Stimulated activated effector memory CD8-positive, alpha-beta T cell treated with anti-CD3 and anti-CD28 coated beads, Interleukin-12 subunit alpha, Interleukin-12 subunit beta, amount 100 ng/mL, for 72 hours (primary cell): ENCODE measurements at regions not wholly inside any gene's neighbourhood (a gene's known extent, or its start where the extent isn't known, plus 50 kb on each side); places are given as distances from the start of the nearest gene placed in this dataset.

Experiments used
- ATAC-seq: fragments of 150-1000 bp; cut with Tn5 transposase; 2 replicates; pipeline ENCODE4 v1.10.0; 2021
- DNase-seq, 2 donors: peaks; one replicate each; pipeline ENCODE4 v3.0.0; 2021 to 2022; ENCODE audit warnings: low spot score in 2 of 2
- H3K27ac Mint-ChIP-seq: one replicate; pipeline ENCODE4 v1.8.0; 2022; ENCODE audit warnings: mild to moderate bottlenecking, mixed read lengths
- H3K36me3 Mint-ChIP-seq: one replicate; pipeline ENCODE4 v1.8.0; 2022; ENCODE audit warnings: mild to moderate bottlenecking, mixed read lengths
- H3K4me1 Mint-ChIP-seq: one replicate; pipeline ENCODE4 v1.8.0; 2022; ENCODE audit warnings: mixed read lengths
- H3K4me3 Mint-ChIP-seq: one replicate; pipeline ENCODE4 v1.8.0; 2022; ENCODE audit warnings: mild to moderate bottlenecking, mixed read lengths
- H3K9me3 Mint-ChIP-seq: one replicate; pipeline ENCODE4 v1.8.0; 2022; ENCODE audit warnings: mixed read lengths

DNA sequence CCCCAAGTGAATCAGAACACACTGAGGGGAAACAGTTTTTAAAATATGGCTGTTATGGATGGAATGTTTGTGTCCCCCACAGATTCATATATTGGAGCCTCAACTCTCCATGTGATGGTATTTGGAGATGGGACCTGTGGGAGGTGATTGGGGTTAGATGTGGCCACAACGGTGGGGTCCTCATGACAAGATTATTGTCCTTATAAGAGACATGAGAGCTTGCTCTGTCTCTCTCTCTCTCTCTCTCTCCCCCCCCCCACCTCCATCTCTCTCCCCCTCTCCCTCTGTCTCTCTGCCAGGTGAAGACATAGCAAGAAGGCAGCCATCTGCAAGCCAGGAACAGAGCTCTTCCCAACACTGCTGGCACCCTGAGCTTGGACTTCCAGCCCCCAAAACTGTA is 315.8 kb upstream of the MGMT start:
- no peaks in the 10 kb centered on the region for H3K36me3 Mint-ChIP-seq
- ATAC-seq: no peak

DNA sequence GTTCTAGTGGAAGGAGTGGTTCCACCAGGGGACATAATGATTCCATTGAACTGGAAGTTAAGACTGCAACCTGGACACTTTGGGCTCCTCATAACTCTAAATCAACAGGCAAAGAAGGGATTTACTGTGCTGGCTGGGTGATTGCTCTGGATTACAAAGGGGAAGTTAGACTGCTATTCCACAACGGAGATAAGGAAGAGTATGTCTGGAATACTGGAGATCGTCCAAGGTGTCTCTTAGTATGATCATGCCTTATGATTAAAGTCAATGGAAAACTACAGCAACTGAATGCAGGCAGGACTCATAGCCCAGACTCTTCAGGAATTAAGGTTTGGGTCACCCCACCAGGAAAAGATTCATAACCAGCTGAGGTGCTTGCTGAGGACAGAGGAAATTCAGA is 310.6 kb upstream of the MGMT start:
- peaks cover 8% of the 10 kb centered on the region for H3K9me3 Mint-ChIP-seq
- H3K4me3 Mint-ChIP-seq: no peak overlapping the region
- ATAC-seq: no peak
- H3K36me3 Mint-ChIP-seq: no peaks in the 10 kb centered on the region
- no peaks in the 10 kb centered on the region for H3K4me1 Mint-ChIP-seq
- no peak overlapping the region for H3K27ac Mint-ChIP-seq
- DNase-seq: no peak

More for the DNA sequence above, 315.8 kb upstream of the MGMT start:
- Mint-ChIP-seq H3K4me3 (no peak overlapping the region), H3K4me1 (no peaks in the 10 kb centered on the region), H3K27ac (no peak overlapping the region), H3K9me3 (peaks cover 8% of the 10 kb centered on the region)
- DNase-seq: no peak

GRCh38 chr10:129157185-129157584 is 309.9 kb upstream of the MGMT start:
- Mint-ChIP-seq H3K4me3 (no peak overlapping the region), H3K4me1 (no peaks in the 10 kb centered on the region), H3K9me3 (peaks cover 8% of the 10 kb centered on the region), H3K27ac (no peak overlapping the region), H3K36me3 (no peaks in the 10 kb centered on the region)
- ATAC-seq: no peak
- DNase-seq: no peak

DNA sequence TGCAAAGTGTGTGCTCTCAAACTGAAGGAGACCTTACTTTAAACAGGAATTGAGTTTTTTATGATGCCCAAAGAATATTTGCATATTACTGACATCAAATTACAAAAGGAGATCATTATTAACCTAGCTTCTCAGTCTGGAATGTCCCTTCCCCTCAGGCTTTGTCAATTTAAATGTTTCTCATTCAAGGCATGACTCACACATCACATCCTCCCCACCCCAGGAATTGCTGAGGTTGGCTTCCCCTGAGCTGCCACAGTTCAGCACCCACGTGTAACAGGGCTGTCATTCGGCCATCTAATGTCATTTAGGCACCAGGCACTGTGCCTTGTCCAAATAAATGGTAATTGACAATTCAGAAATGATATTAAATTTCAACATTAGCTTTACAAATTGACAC is 305.9 kb upstream of the MGMT start:
- Mint-ChIP-seq H3K4me1 (no peaks in the 10 kb centered on the region), H3K9me3 (no peaks in the 10 kb centered on the region), H3K36me3 (no peaks in the 10 kb centered on the region), H3K27ac (no peak overlapping the region), H3K4me3 (no peak overlapping the region)
- ATAC-seq (no peak), DNase-seq (no peak)

- H3K4me1 Mint-ChIP-seq: no peaks in the 10 kb centered on the region
- no peak overlapping the region for H3K4me3 Mint-ChIP-seq
- no peak overlapping the region for H3K27ac Mint-ChIP-seq
- ATAC-seq (no peak), DNase-seq (no peak)
- H3K9me3 Mint-ChIP-seq: no peaks in the 10 kb centered on the region
- H3K36me3 Mint-ChIP-seq: no peaks in the 10 kb centered on the region
These were observed 303.5 kb upstream of the MGMT start for GRCh38 chr10:129163531-129163930.

GRCh38 chr10:129165076-129165720 is 301.8 kb upstream of the MGMT start:
- no peak for DNase-seq
- H3K27ac Mint-ChIP-seq: no peak overlapping the region
- H3K4me1 Mint-ChIP-seq: no peaks in the 10 kb centered on the region
- no peak for ATAC-seq
- no peaks in the 10 kb centered on the region for H3K9me3 Mint-ChIP-seq
- no peaks in the 10 kb centered on the region for H3K36me3 Mint-ChIP-seq
- H3K4me3 Mint-ChIP-seq: no peak overlapping the region

GRCh38 chr10:129165770-129166169 is 301.3 kb upstream of the MGMT start:
- H3K4me3 Mint-ChIP-seq: no peak overlapping the region
- H3K4me1 Mint-ChIP-seq: no peaks in the 10 kb centered on the region
- H3K9me3 Mint-ChIP-seq: no peaks in the 10 kb centered on the region
- H3K27ac Mint-ChIP-seq: no peak overlapping the region
- no peaks in the 10 kb centered on the region for H3K36me3 Mint-ChIP-seq
- ATAC-seq (no peak), DNase-seq (no peak)

DNA sequence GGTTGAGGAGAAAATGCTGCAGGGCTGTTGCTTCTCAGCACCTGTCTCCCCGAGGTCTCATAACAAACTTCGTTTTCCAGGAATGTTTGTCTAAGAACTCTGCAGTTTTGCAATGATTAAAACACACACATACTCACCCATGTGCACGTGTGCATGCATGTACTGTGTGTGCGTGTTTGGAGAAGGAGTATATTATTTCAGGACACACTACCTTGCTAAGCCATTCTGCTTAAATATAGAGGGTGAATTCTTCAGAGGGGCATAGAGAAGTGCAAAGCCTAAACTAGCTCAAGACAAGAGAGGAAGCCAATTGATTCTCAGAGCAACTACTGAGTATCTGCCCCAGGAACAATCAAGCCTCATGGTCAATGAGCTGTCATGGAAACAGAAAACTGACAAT is 298.4 kb upstream of the MGMT start:
- no peak overlapping the region for H3K27ac Mint-ChIP-seq
- H3K9me3 Mint-ChIP-seq: no peaks in the 10 kb centered on the region
- ATAC-seq (no peak), DNase-seq (no peak)
- H3K4me1 Mint-ChIP-seq: no peaks in the 10 kb centered on the region
- H3K36me3 Mint-ChIP-seq: no peaks in the 10 kb centered on the region
- no peak overlapping the region for H3K4me3 Mint-ChIP-seq

DNA sequence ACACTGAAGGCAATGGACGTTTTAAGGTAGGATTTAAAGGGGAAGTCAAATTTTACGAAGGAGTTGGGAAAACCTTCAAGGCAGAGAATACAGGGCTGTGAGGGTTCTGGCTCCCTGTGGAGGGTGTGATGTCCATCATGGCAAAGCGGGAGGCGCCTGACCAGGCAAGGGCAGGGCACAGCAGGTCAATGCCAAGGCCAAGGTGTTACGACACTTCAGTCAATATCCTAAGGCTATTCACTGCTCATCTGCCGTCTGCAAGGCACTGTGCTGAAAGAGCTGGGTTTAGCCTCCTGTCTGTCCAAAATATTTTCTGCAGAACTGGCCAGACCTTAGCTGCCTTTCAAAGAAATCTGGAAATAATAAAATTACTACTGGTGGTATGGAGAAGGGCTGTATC is 297.9 kb upstream of the MGMT start:
- H3K9me3 Mint-ChIP-seq: no peaks in the 10 kb centered on the region
- H3K27ac Mint-ChIP-seq: no peak overlapping the region
- no peak overlapping the region for H3K4me3 Mint-ChIP-seq
- H3K4me1 Mint-ChIP-seq: no peaks in the 10 kb centered on the region
- DNase-seq (no peak), ATAC-seq (peak; percentile 28)
- H3K36me3 Mint-ChIP-seq: no peaks in the 10 kb centered on the region

GRCh38 chr10:129170812-129171211 is 296.2 kb upstream of the MGMT start:
- Mint-ChIP-seq H3K4me3 (no peak overlapping the region), H3K36me3 (no peaks in the 10 kb centered on the region), H3K9me3 (no peaks in the 10 kb centered on the region), H3K4me1 (no peaks in the 10 kb centered on the region), H3K27ac (no peak overlapping the region)
- no peak for ATAC-seq
- no peak for DNase-seq

DNA sequence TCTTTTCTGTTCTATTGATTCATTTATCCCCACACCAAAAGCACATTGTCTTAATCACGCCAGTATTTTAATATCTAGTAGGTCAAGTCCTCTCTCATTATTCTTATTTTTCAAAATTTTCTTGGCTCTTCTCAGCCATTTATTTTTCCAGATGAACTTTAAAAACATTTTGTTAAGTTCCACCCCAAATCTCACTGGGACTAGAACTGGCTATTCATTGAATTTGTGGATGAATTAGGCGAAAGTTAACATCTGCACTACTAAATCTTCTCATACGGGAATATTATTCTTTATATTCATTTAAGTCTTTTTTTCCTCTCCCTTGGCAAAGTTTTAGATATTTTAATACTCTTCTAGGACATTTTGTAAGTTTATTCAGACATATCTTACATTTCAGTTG is 295.2 kb upstream of the MGMT start:
- Mint-ChIP-seq H3K27ac (no peak overlapping the region), H3K9me3 (no peaks in the 10 kb centered on the region), H3K36me3 (no peaks in the 10 kb centered on the region), H3K4me3 (no peak overlapping the region), H3K4me1 (no peaks in the 10 kb centered on the region)
- DNase-seq (no peak), ATAC-seq (no peak)

DNA sequence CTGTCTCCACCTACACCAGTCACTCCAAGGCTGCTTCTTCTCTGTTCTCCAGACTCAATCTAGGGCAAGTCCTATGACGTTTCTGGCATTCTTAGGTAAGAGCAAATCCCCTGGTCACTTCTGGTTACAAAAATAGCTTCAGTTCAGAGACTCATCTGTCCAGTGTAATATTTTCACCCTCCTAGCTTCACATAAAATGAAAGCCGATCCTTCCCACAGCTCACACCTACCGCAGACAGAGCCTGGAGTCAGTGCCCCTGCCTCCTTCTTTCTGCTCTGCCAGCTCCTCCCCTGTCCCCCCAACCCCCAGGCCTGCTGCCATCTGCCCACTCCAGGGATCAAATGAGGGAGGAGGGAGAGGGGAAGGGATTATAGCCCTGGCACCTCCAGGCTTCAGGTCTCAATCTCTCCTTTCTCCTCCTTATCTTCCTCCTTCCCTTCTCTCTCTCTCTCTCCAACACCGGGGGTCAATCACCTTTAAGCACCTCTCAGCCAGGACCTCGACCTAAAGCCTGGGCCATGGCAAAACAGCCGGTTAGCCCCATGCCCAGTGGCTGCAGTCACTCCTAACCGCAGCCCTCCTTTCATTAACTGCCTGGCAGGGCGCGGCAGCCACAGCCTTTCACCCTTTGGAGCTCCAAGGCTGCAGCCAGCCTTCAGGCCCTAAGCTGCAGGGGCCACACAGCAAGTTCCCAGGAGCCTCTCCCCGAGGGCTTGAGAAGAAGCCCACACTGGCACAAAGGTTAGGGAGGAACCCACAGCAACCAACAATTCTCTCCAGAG is 292.6 kb upstream of the MGMT start:
- DNase-seq: no peak
- H3K27ac Mint-ChIP-seq: peak overlapping the region; percentile 24
- H3K4me3 Mint-ChIP-seq: no peak overlapping the region
- H3K4me1 Mint-ChIP-seq: no peaks in the 10 kb centered on the region
- ATAC-seq: no peak
- no peaks in the 10 kb centered on the region for H3K36me3 Mint-ChIP-seq
- H3K9me3 Mint-ChIP-seq: no peaks in the 10 kb centered on the region

GRCh38 chr10:129179245-129179971 is 287.6 kb upstream of the MGMT start:
- no peak for ATAC-seq
- no peak for DNase-seq
- no peak overlapping the region for H3K27ac Mint-ChIP-seq
- H3K9me3 Mint-ChIP-seq: no peaks in the 10 kb centered on the region
- H3K36me3 Mint-ChIP-seq: no peaks in the 10 kb centered on the region
- H3K4me3 Mint-ChIP-seq: no peak overlapping the region
- no peaks in the 10 kb centered on the region for H3K4me1 Mint-ChIP-seq

DNA sequence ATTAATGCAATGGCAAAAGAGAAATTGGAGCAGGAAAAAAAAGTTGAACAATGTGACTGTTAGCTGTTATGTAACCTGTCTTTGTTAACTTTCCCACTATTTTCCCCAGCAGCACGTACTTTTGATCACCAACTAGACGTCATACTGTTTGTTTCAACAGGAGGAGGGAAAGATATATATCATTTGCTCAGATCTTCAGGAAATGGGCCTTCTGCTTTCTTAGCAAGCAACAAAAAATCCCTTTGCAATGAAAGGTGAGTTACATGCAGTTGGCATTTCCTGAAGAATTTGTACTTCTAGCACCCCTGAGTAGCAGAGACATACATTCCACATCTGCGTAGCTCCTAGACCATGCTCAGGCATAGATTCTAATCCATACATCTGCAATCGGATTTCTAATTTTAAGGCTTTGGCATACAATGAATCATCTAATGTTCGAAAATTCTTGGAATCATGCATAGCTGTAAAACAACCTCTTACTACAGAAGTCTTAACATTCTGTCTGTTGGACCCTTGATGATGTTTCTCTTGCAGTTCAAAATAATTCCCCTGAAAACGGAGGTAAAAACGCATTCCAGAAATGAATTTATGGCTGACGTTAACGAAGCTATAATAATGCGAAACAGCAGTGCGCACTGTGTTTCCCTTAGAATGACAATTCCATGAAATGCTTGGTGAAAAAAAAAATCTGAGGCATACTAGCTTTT is 286.9 kb upstream of the MGMT start:
- no peaks in the 10 kb centered on the region for H3K36me3 Mint-ChIP-seq
- H3K4me1 Mint-ChIP-seq: no peaks in the 10 kb centered on the region
- DNase-seq (no peak), ATAC-seq (no peak)
- H3K27ac Mint-ChIP-seq: no peak overlapping the region
- H3K4me3 Mint-ChIP-seq: no peak overlapping the region
- no peaks in the 10 kb centered on the region for H3K9me3 Mint-ChIP-seq

GRCh38 chr10:129184196-129184595 is 282.8 kb upstream of the MGMT start:
- DNase-seq (no peak), ATAC-seq (no peak)
- no peaks in the 10 kb centered on the region for H3K36me3 Mint-ChIP-seq
- H3K4me3 Mint-ChIP-seq: no peak overlapping the region
- H3K27ac Mint-ChIP-seq: no peak overlapping the region
- peaks cover 3% of the 10 kb centered on the region for H3K9me3 Mint-ChIP-seq
- no peaks in the 10 kb centered on the region for H3K4me1 Mint-ChIP-seq
